GM18499 (cell line): ENCODE measurements at regions not wholly inside any gene's neighbourhood (a gene's known extent, or its start where the extent isn't known, plus 50 kb on each side); places are given as distances from the start of the nearest gene placed in this dataset.

Experiments used
- ATAC-seq: cut with Tn5 transposase; IDR thresholded peaks from one replicate; pipeline ENCODE4 v1.9.1; 2021; ENCODE audit warnings: moderate number of reproducible peaks; ENCODE audit not compliant: insufficient read depth, unreplicated experiment

DNA sequence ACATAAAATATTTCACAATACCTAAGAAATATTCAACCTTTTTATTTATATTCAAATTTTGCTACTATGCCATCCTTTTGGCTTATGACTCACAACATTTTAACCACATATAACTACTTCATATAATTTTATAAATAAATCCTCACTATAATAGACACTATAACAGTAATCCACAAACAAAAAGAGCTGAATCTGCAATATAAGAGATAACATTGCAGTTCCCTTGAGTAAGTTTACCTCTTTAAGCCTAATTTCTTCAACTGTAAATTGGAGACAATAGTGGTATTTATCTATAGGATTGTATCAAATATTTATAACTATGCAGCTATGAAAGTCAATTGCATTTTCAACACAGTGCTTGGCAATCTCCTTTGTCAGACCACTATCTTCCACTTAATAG is 1084.5 kb downstream of the NR2F1-AS1 start:
- no peak for ATAC-seq

- ATAC-seq = no peak
Observed at GRCh38 chr5:92494508-92494907, 1086.5 kb downstream of the NR2F1-AS1 start.

GRCh38 chr5:92492908-92493307 is 1088.1 kb downstream of the NR2F1-AS1 start:
- no peak for ATAC-seq

DNA sequence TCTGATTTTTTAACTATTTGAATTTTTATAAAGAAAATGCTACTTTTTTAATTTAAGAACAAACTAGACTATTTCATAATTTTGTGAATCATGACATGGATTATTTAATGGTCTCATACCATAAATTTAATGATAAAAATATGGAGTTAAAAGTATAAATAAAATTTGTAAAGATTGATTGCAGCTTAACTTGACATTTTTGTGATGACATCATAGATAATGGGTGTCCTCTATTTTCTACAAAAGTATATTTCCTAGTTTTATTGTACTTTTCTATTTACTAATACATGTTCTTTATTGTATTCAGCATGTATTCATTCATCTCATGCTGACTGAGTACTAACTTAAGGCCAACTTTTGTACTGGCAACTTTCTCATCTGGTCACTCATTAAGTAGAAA is 1096.5 kb downstream of the NR2F1-AS1 start:
- no peak for ATAC-seq

- ATAC-seq = no peak
Observed at GRCh38 chr5:92472981-92473566, 1090.0 kb upstream of the ARRDC3 start.

DNA sequence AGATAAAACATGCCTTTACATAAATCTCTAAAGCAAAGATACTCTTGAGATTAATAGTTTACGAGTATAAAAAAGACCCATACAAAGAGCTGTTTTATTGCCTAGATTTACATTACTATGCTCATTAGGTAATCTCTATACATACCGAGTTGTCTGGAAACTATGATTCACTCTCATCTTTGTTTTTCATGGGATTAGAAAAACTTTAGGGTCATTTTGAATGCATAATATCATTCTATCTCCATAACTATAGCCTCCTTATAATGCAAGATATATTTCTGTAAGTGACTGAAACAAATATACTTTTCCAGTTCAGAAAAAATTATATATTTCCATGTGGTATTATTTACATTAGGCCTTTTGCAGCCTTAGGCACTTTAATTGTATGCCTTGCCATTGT is 1088.7 kb upstream of the ARRDC3 start:
- no peak for ATAC-seq

DNA sequence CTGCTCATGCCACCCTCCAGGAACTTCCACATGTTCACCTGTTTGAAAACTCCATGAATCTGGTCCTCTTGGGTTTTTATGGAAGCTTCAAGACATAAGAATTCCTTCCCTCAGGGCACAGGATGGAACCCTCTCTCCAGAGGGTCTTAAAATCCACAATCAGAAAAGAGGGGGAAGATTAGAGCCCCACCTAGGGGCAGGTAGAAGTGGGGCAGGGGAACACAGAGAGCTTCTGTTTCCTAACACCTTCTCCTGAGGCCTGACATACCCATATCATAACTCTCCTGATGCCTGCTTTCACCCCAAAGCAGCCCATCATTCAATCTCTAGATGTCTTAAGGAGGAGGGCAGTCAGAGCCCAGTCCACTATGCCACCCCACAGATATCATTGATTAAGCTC is 1087.7 kb upstream of the ARRDC3 start:
- ATAC-seq = no peak

DNA sequence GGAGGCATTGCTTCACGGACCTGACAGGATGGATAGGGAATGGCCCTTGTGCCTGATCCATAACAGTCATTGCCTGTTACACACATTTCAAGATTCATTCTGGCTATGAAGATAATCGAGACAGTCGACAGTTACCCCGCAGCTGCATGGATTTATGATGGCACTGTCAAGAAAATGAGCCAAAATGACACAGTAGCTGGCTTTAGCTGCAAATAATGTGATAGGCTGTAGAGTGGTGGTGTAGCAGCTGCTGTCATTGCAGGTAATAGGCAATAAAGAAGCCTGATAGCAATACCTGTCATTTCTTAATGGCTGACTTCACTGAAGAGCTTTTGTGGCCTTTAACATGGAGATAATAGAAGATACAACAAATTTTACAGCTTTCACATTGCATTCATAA is 1085.2 kb upstream of the ARRDC3 start:
- ATAC-seq = no peak

- no peak for ATAC-seq
Observed at GRCh38 chr5:92467695-92468094, 1084.6 kb upstream of the ARRDC3 start.

GRCh38 chr5:92460505-92460904 is 1077.4 kb upstream of the ARRDC3 start:
- no peak for ATAC-seq

DNA sequence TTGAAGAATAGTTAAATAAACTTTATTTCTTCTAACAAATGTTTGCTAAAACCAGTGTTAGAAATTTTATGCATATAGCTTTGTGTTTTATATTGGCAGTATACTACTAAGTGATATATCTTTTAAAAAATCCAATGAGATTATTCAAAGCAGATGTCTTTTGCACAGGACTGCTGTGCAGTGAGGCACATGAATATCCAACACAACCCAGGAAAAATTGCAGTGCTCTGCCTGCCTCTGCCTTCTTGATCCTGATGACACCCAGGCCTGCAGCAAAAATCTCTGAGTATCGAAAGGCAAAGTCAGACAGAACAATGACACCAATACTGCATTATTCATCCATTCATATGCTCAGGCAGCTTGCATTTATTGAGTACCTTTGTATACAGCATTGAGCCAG is 1076.5 kb upstream of the ARRDC3 start:
- no peak for ATAC-seq

- ATAC-seq = peak; percentile 99
Observed at GRCh38 chr5:92455011-92455410, 1071.9 kb upstream of the ARRDC3 start.

GRCh38 chr5:92444888-92445287 is 1061.8 kb upstream of the ARRDC3 start:
- no peak for ATAC-seq

- ATAC-seq = no peak
Observed at GRCh38 chr5:92435781-92436180, 1052.7 kb upstream of the ARRDC3 start.

- no peak for ATAC-seq
Observed at GRCh38 chr5:92429646-92430045, 1046.5 kb upstream of the ARRDC3 start.

DNA sequence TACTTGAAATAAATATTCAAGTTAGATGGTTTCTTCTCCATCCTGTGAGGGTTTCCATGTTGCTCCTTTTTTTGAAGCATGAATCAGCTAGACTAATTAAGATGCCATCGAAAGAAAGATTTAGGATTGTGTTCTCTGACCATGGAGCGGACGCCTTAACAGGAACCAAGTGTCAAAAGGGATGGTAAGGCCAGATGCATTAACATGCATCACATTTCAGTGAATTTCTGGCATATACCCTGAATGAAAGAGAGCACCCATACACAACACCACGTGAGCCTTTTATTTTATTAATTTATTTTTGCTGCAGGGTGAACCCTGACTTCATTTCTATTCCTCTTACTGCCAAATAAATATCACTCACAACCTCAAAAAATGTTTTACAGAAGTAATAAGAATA is 1045.3 kb upstream of the ARRDC3 start:
- no peak for ATAC-seq

GRCh38 chr5:92424785-92425426 is 1041.8 kb upstream of the ARRDC3 start:
- no peak for ATAC-seq

DNA sequence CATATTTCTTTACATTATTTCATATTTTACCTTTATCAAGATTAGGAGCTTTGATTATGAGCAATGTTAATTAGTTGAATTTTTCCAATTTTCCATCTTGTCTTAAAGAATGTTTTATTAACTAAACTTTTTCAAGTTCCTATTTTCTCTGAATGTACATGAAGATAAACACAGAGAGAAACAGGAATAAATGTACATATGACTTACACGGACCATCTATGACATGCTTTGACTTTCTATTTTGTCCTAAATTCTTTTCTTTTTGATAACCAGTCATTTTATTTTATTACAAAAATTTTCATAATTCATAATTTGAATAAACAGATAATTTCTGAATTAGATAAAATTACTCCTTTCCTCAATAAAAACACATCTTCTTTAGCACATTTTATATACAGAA is 1038.8 kb upstream of the ARRDC3 start:
- no peak for ATAC-seq

DNA sequence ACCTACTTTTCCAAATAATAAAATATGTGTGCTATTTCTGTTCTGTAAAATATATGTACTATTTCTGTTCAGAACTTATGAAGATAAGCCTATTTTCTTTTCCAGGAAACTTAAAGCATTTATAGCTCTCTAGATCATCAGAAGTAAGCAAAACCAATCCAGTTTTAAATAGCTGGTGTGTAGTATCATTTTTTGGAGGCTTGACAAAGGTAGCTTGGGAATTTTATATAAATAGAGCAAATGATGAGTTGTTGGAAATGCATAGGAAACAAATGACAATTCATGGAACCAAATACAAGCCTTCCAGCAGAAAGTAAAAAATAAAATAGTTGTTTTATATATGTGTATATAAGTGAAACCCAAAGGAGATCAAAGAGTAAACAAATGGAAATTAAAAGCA is 1038.1 kb upstream of the ARRDC3 start:
- no peak for ATAC-seq

- ATAC-seq = no peak
Observed at GRCh38 chr5:92419261-92419660, 1036.1 kb upstream of the ARRDC3 start.

DNA sequence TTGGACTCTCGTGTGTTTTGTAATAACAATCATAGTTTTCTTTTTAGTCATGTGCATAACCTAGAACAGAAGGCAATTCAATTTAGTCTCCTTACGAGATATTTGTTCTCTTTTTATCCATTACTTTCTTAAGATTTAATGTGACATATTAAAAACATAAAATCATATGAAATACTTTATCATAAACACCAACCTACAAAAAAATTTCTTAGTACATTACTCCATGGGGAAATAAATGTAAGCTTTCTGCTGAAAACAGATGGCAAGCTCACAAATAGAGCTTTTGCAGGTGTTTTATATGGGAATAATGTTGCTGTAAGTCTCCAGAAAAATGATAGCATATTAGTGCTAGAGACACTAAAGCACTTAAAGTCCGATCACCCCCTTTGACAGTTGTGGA is 1035.2 kb upstream of the ARRDC3 start:
- no peak for ATAC-seq

- ATAC-seq = no peak
Observed at GRCh38 chr5:92409134-92409533, 1026.0 kb upstream of the ARRDC3 start.
